Upper lobe of left lung (tissue), 4 donors: ENCODE measurements at regions not wholly inside any gene's neighbourhood (a gene's known extent, or its start where the extent isn't known, plus 50 kb on each side); places are given as distances from the start of the nearest gene placed in this dataset.

ENCODE experiments used
- POLR2A ChIP-seq, 4 donors: fragments of 450-650 bp; IDR thresholded peaks; one replicate each; pipeline ENCODE4 v1.5.1; 2016 to 2017; ENCODE audit warnings: antibody characterized with exemption in 4 of 4, mild to moderate bottlenecking in 2 of 4
- POLR2AphosphoS5 ChIP-seq, 2 donors: sonication (generic); formaldehyde crosslinking; IDR thresholded peaks; one replicate each; pipeline ENCODE4 v1.5.1; 2017; ENCODE audit warnings: antibody characterized with exemption in 2 of 2
- TF ChIP-seq, protein P1 (sequence below), 6 experiments: fragments of 450-650 bp in 4 of 6; fragments of 200-600 bp in 2 of 6; sonication (generic) in 2 of 6; IDR thresholded peaks; one replicate each; pipeline ENCODE4 v1.5.1; 2016 to 2019; ENCODE audit warnings: antibody characterized with exemption in 6 of 6

GRCh38 chr4:180950377-180950776 lies 1292.8 kb upstream of the TENM3 start:
- TF ChIP-seq, protein P1, sequence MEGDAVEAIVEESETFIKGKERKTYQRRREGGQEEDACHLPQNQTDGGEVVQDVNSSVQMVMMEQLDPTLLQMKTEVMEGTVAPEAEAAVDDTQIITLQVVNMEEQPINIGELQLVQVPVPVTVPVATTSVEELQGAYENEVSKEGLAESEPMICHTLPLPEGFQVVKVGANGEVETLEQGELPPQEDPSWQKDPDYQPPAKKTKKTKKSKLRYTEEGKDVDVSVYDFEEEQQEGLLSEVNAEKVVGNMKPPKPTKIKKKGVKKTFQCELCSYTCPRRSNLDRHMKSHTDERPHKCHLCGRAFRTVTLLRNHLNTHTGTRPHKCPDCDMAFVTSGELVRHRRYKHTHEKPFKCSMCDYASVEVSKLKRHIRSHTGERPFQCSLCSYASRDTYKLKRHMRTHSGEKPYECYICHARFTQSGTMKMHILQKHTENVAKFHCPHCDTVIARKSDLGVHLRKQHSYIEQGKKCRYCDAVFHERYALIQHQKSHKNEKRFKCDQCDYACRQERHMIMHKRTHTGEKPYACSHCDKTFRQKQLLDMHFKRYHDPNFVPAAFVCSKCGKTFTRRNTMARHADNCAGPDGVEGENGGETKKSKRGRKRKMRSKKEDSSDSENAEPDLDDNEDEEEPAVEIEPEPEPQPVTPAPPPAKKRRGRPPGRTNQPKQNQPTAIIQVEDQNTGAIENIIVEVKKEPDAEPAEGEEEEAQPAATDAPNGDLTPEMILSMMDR (IDR thresholded peaks at IDR 0.05) = no peak
- no peak for TF ChIP-seq POLR2A (IDR thresholded peaks at IDR 0.05)
- no peak for TF ChIP-seq POLR2AphosphoS5 (IDR thresholded peaks at IDR 0.05)
